Panc1 (cell line): ENCODE measurements at regions not wholly inside any gene's neighbourhood (a gene's known extent, or its start where the extent isn't known, plus 50 kb on each side); places are given as distances from the start of the nearest gene placed in this dataset.

Source experiments
- ATAC-seq: fragments of 200-7000 bp; cut with Tn5 transposase; 2 replicates; pipeline ENCODE4 v1.9.1; 2020; ENCODE audit warnings: mild to moderate bottlenecking, moderate library complexity
- BruUV-seq: library from RNA; stranded (reverse); fragments of 400-500 nt; replicated peaks from 2 replicates; lab custom pipeline; 2021; lab: Mats Ljungman, UMichigan
- CTCF ChIA-PET: fragments of 300-600 bp; sonication (Branson Sonifier 250); formaldehyde crosslinking; loops from one replicate; lab custom pipeline; 2022; ENCODE audit warnings: antibody characterized with exemption; lab: Charles Lee
- POLR2A ChIA-PET: fragments of 300-600 bp; sonication (Branson Sonifier 250); formaldehyde crosslinking; loops from one replicate; lab custom pipeline; 2022; ENCODE audit warnings: antibody characterized with exemption; lab: Charles Lee
- DNase-seq: peaks from one replicate; pipeline ENCODE4 v3.0.0-alpha.2; 2010; ENCODE audit warnings: low read depth, low spot score
- H3K27ac ChIP-seq: 2 replicates; pipeline ENCODE4 v1.5.1; 2011; ENCODE audit warnings: mild to moderate bottlenecking, low read length, inconsistent platforms
- H3K27me3 ChIP-seq: fragments of 200-500 bp; sonication (Bioruptor generic); 2 replicates; pipeline ENCODE4 v1.6.0; 2014; ENCODE audit warnings: low read length, inconsistent platforms; ENCODE audit not compliant: control insufficient read depth, insufficient read depth
- H3K36me3 ChIP-seq: fragments of 200-500 bp; sonication (Bioruptor generic); 2 replicates; pipeline ENCODE4 v1.5.1; 2014; ENCODE audit warnings: inconsistent platforms, mild to moderate bottlenecking, low read length, moderate library complexity; ENCODE audit not compliant: control insufficient read depth, insufficient read depth
- H3K4me1 ChIP-seq: 2 replicates; pipeline ENCODE4 v1.5.1; 2011; ENCODE audit warnings: inconsistent platforms, mild to moderate bottlenecking, low read length, moderate library complexity; ENCODE audit not compliant: control insufficient read depth, insufficient read depth
- H3K4me3 ChIP-seq, 2 experiments: 2 replicates each; pipeline ENCODE4 v1.5.1; 2011 to 2012; ENCODE audit warnings: low read depth in 2 of 2, low read length in 2 of 2, mild to moderate bottlenecking in 2 of 2, inconsistent platforms in 1 of 2, moderate library complexity in 1 of 2
- H3K9me3 ChIP-seq: fragments of 200-500 bp; sonication (Bioruptor generic); 2 replicates; pipeline ENCODE4 v1.5.1; 2014; ENCODE audit warnings: low read depth, mild to moderate bottlenecking, inconsistent platforms, low read length, moderate library complexity; ENCODE audit not compliant: control insufficient read depth, insufficient read depth
- CTCF ChIP-seq: fragments of 450-650 bp; IDR thresholded peaks from 2 replicates; pipeline ENCODE4 v1.5.1; 2017; ENCODE audit warnings: mild to moderate bottlenecking
- POLR2AphosphoS5 ChIP-seq: IDR thresholded peaks from 2 replicates; pipeline ENCODE4 v1.6.1; 2012; ENCODE audit warnings: mild to moderate bottlenecking, low read depth, low read length, moderate library complexity
- REST ChIP-seq, 2 experiments: IDR thresholded peaks; 2 replicates each; pipeline ENCODE4 v1.6.1; 2011 to 2012; ENCODE audit warnings: low read depth in 2 of 2, control low read depth in 1 of 2, low read length in 1 of 2, mild to moderate bottlenecking in 1 of 2, moderate library complexity in 1 of 2; ENCODE audit not compliant: insufficient read depth in 1 of 2
- SIN3A ChIP-seq: IDR thresholded peaks from 2 replicates; pipeline ENCODE4 v1.6.1; 2012; ENCODE audit warnings: low read depth, mild to moderate bottlenecking, low read length, moderate library complexity, borderline replicate concordance; ENCODE audit not compliant: insufficient read depth
- TCF7L2 ChIP-seq: IDR thresholded peaks from 2 replicates; pipeline ENCODE4 v1.6.1; 2011; ENCODE audit warnings: mild to moderate bottlenecking, low read depth, low read length, inconsistent platforms
- in situ Hi-C: cut with HindIII; loops from 2 replicates; pipeline ENCODE4 v1.10.0; 2016; ENCODE audit warnings: low sequenced_read_pairs, low pct_unique_long_range_greater_than_20kb
- intact Hi-C: fragments of 100-400 bp; cut with micrococcal nuclease; formaldehyde crosslinking; loops from one replicate; pipeline ENCODE4 v1.10.0; 2022; ENCODE audit not compliant: unreplicated experiment

GRCh38 chr5:27458287-27458686 is 419.9 kb upstream of the CDH9 start:
- Histone ChIP-seq H3K9me3 (no peaks in the 10 kb centered on the region), H3K4me3 (no peak overlapping the region), H3K27ac (no peak overlapping the region), H3K36me3 (no peaks in the 10 kb centered on the region), H3K4me1 (no peaks in the 10 kb centered on the region), H3K27me3 (no peaks in the 10 kb centered on the region)
- DNase-seq (no peak), ATAC-seq (no peak)
- no TSS peak for BruUV-seq
- POLR2A ChIA-PET = no interaction called here
- CTCF ChIA-PET = no interaction called here
- no peak for TF ChIP-seq REST (IDR thresholded peaks at IDR 0.05; ENCODE audit: insufficient read depth in 1 of 2, low read depth in 2 of 2, low read length in 1 of 2)
- TF ChIP-seq POLR2AphosphoS5 = no peak
- no peak for TF ChIP-seq SIN3A
- TF ChIP-seq TCF7L2 = no peak
- TF ChIP-seq CTCF = no peak
- in situ Hi-C loops (no loop called here), intact Hi-C loops (no loop called here)

- no peak for DNase-seq
- ChIA-PET CTCF (no interaction called here), POLR2A (no interaction called here)
- Histone ChIP-seq H3K9me3 (no peaks in the 10 kb centered on the region), H3K4me3 (no peak overlapping the region), H3K4me1 (no peaks in the 10 kb centered on the region), H3K36me3 (no peaks in the 10 kb centered on the region), H3K27me3 (no peaks in the 10 kb centered on the region), H3K27ac (no peak overlapping the region)
- intact Hi-C loops = no loop called here
- no peak for TF ChIP-seq REST (IDR thresholded peaks at IDR 0.05; ENCODE audit: insufficient read depth in 1 of 2, low read depth in 2 of 2, low read length in 1 of 2)
- no peak for TF ChIP-seq POLR2AphosphoS5
- no peak for TF ChIP-seq TCF7L2
- no peak for TF ChIP-seq CTCF
- no peak for TF ChIP-seq SIN3A
- no TSS peak for BruUV-seq
- no peak for ATAC-seq
- in situ Hi-C loops = no loop called here
Measured at GRCh38 chr5:27451377-27451776, 413.0 kb upstream of the CDH9 start.
